ENCODE measurements at regions not wholly inside any gene's neighbourhood (a gene's known extent, or its start where the extent isn't known, plus 50 kb on each side); places are given as distances from the start of the nearest gene placed in this dataset.

- TF ChIP-seq CTCF (IDR thresholded peaks at IDR 0.05 in 4 of 5, conservative IDR thresholded peaks at IDR 0.05 in 1 of 5) (no peak), POLR2A (IDR thresholded peaks at IDR 0.05) (no peak)
These were observed 342.5 kb downstream of the ELAVL2 start for GRCh38 chr9:23483566-23483965.

All from gastrocnemius medialis (tissue), 4 donors.